Activated CD4-positive, alpha-beta T cell treated with anti-CD3 and anti-CD28 coated beads, Interleukin-2, amount 10 ng/mL, durations not matched to agents 24 days and 14 days (primary cell): ENCODE measurements at regions not wholly inside any gene's neighbourhood (a gene's known extent, or its start where the extent isn't known, plus 50 kb on each side); places are given as distances from the start of the nearest gene placed in this dataset.

ENCODE experiments used
- DNase-seq: peaks from one replicate; pipeline ENCODE4 v3.0.0; 2022
- H3K27ac Mint-ChIP-seq: one replicate; pipeline ENCODE4 v1.8.0; 2022; ENCODE audit warnings: mild to moderate bottlenecking, mixed read lengths
- H3K27me3 Mint-ChIP-seq: one replicate; pipeline ENCODE4 v1.8.0; 2022; ENCODE audit warnings: mixed read lengths
- H3K36me3 Mint-ChIP-seq: one replicate; pipeline ENCODE4 v1.8.0; 2022; ENCODE audit warnings: low read depth, mild to moderate bottlenecking, mixed read lengths
- H3K4me1 Mint-ChIP-seq: one replicate; pipeline ENCODE4 v1.8.0; 2021; ENCODE audit warnings: mixed read lengths
- H3K4me3 Mint-ChIP-seq: one replicate; pipeline ENCODE4 v1.8.0; 2022; ENCODE audit warnings: mild to moderate bottlenecking, moderate library complexity, mixed read lengths
- H3K9me3 Mint-ChIP-seq: one replicate; pipeline ENCODE4 v1.8.0; 2021; ENCODE audit warnings: mixed read lengths
- intact Hi-C: fragments of 100-400 bp; cut with micrococcal nuclease; formaldehyde crosslinking; loops from one replicate; pipeline ENCODE4 v1.15.1; 2023

DNA sequence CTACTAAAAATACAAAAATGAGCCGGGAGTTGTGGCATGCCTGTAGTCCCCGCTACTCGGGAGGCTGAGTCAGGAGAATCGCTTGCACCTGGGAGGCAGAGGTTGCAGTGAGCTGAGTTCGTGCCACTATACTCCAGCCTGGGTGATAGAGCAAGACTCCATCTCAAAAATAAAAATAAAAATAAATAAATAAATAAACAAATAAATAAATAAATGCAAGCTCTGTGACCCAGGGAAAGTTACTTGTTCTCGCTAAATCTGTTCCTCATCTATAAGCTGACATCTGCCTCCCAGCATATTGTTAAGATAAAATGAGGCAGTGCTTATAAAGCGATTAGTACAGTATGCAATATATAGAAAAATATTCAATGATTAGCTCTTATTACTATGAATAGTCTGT is 56.4 kb upstream of the STK38L start:
- intact Hi-C loops, result no loop called here

DNA sequence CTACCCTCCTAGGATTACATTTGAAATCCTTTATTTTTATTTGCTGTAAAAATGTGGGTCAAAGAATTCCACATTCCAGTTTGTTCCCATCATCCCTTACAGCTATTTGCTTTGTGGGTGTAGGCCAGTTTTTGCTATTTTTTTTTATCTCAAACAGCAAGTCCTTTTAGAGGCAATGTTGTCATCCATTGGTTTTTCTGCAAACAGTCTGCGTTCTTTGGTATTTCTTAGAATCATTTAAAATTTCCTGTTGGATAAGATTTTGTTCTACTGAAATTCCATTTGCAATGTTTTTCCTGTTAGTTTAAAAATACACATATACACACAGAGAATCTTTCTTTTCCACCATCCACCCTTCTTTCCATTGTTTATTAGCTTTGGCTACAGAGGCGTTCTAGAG is 53.3 kb upstream of the STK38L start:
- Mint-ChIP-seq H3K27me3 (peaks cover 2% of the 10 kb centered on the region), H3K4me3 (no peak overlapping the region), H3K27ac (no peak overlapping the region), H3K36me3 (no peaks in the 10 kb centered on the region), H3K4me1 (peaks cover 12% of the 10 kb centered on the region), H3K9me3 (peaks cover 3% of the 10 kb centered on the region)
- no peak for DNase-seq
- intact Hi-C loops, result no loop called here

More for the DNA sequence above, 56.4 kb upstream of the STK38L start:
- peaks cover 2% of the 10 kb centered on the region for H3K27me3 Mint-ChIP-seq
- no peak overlapping the region for H3K27ac Mint-ChIP-seq
- H3K4me1 Mint-ChIP-seq, result peaks cover 23% of the 10 kb centered on the region
- H3K4me3 Mint-ChIP-seq, result no peak overlapping the region
- peaks cover 3% of the 10 kb centered on the region for H3K9me3 Mint-ChIP-seq
- no peaks in the 10 kb centered on the region for H3K36me3 Mint-ChIP-seq
- no peak for DNase-seq

DNA sequence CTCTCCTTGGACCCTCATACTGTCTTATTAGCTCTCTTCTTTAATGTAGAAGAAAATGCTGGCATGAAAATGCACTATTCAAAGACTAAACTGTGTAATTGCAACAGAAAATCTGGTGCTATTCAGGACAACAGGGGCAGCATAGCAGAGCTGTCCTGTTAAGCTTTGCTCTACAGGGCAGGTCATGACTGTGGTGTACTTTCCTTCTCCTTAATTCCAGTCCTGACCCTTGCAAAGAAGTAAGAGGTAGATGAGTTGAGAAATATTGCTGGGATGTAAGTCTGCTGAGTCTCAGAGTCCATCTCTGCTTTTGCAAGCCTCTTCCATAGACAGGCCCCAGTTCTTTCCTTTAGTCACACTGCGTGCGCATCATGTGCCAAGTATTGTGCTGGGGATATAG is 52.6 kb upstream of the STK38L start:
- peaks cover 3% of the 10 kb centered on the region for H3K9me3 Mint-ChIP-seq
- H3K27ac Mint-ChIP-seq, result no peak overlapping the region
- H3K4me1 Mint-ChIP-seq, result peaks cover 6% of the 10 kb centered on the region
- no peak for DNase-seq
- intact Hi-C loops, result no loop called here
- H3K27me3 Mint-ChIP-seq, result peaks cover 2% of the 10 kb centered on the region
- H3K4me3 Mint-ChIP-seq, result no peak overlapping the region
- H3K36me3 Mint-ChIP-seq, result no peaks in the 10 kb centered on the region

DNA sequence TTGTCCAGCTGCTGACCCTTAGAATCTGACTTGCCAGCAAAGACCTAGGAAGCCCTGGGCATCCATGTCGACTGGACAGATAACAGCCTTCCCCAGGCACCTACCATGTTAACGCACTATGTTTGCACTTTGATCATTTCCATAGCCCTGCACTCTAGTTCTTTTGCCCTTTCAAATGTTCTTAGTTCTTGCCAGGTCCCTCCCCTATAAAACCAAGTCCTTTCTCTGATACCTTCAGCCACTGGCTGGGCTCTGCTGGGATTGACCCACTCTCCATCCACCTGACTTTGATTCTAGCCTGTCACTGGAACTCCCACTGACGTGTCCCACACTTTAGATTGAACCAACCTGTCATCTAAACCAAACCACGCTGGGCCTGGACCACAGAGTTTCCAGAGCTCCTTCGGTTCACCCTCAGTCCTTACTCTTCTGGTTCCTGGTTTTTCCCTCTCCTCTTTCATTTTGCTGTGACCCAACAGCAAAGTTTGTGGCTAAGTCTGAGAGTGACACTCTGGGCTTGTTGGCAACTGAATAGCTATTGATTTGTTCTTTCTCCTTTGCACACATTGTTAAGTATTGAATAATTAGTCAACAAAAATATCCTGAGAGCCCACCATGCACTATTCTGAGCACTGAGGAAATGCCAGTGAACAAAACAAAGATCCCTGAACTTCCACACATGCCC is 51.8 kb upstream of the STK38L start:
- no peak for DNase-seq
- Mint-ChIP-seq H3K4me1 (peaks cover 4% of the 10 kb centered on the region), H3K27ac (no peak overlapping the region), H3K9me3 (peaks cover 3% of the 10 kb centered on the region), H3K27me3 (peaks cover 2% of the 10 kb centered on the region), H3K36me3 (no peaks in the 10 kb centered on the region), H3K4me3 (no peak overlapping the region)
- intact Hi-C loops, result no loop called here

DNA sequence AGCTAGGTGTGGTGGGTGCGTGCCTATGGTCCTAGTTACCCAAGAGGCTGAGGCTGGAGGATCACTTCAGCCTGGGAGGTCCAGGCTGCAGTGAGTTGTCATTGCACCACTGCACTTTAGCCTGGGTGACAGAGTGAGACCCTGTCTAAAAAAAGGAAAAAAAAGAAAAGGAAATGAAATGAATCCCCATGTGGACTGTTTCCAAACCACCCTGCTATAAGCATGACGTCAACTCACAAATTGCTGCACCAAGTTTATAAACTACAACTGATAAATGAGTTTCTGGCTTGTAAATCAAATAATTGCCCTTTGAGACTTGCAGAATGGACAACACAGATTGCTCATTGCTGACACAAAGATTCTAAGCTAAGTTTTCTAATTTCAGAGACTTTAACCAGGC is 51.0 kb upstream of the STK38L start:
- H3K4me1 Mint-ChIP-seq, result peaks cover 4% of the 10 kb centered on the region
- H3K9me3 Mint-ChIP-seq, result peaks cover 3% of the 10 kb centered on the region
- H3K27ac Mint-ChIP-seq, result no peak overlapping the region
- H3K4me3 Mint-ChIP-seq, result no peak overlapping the region
- DNase-seq, result no peak
- intact Hi-C loops, result no loop called here
- no peaks in the 10 kb centered on the region for H3K36me3 Mint-ChIP-seq
- H3K27me3 Mint-ChIP-seq, result peaks cover 2% of the 10 kb centered on the region

DNA sequence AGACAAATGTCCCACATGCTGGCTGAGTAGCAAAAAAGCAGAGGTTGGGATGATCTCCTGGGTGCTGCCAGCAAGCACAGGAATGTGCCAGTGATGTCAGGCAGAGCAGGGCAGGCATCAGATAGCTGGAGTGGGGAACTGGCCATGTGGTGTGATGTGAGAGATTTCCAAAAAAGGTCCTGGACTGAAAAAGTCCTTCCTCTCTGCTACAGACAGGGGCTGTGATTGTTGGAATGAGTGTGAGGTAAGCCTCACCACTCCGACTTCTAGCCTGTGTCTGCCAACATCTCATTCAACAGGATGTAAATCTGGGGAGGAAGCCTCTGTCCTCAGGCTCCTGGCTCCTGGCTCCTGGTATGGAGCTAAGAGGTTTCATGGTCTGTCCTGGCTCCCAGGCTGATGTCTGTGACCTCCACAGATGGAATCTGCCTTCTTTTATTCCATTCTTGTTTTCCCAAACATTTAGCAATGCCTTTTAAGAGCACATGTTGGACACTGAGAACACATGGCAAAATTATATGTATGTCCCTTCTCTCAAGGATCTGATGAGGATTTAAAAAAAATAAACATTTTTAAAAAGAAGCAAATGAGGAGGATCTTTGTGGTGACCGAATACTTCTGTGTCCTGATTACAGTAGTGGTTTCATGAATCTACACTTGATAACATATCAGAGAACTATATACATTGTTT is 50.1 kb upstream of the STK38L start:
- H3K4me1 Mint-ChIP-seq, result peaks cover 4% of the 10 kb centered on the region
- no peak overlapping the region for H3K27ac Mint-ChIP-seq
- H3K27me3 Mint-ChIP-seq, result peaks cover 2% of the 10 kb centered on the region
- H3K36me3 Mint-ChIP-seq, result no peaks in the 10 kb centered on the region
- H3K9me3 Mint-ChIP-seq, result peaks cover 3% of the 10 kb centered on the region
- H3K4me3 Mint-ChIP-seq, result no peak overlapping the region
- intact Hi-C loops, result no loop called here
- DNase-seq, result peak; percentile 43
